ENCODE measurements at regions not wholly inside any gene's neighbourhood (a gene's known extent, or its start where the extent isn't known, plus 50 kb on each side); places are given as distances from the start of the nearest gene placed in this dataset.

- FAIRE-seq: no peak
- TF ChIP-seq PAX5 (IDR thresholded peaks at IDR 0.05; ENCODE audit: insufficient read depth, low read length, severe bottlenecking) (no peak), SPI1 (IDR thresholded peaks at IDR 0.05; ENCODE audit: low read depth, low read length) (no peak; the same call in 1 of the 2 replicates), POU2F2 (IDR thresholded peaks at IDR 0.05; ENCODE audit: low read depth, low read length) (no peak), POLR2A (IDR thresholded peaks at IDR 0.05; ENCODE audit: low read depth, low read length) (no peak), TAF1 (IDR thresholded peaks at IDR 0.05; ENCODE audit: low read depth, low read length) (no peak), POLR2AphosphoS5 (IDR thresholded peaks at IDR 0.05; ENCODE audit: low read depth, low read length) (no peak)
- no peak for DNase-seq (ENCODE audit: insufficient read length, low spot score)
These were observed 373.7 kb upstream of the MKI67 start for GRCh38 chr10:128499956-128500355.

- FAIRE-seq (no peak), DNase-seq (ENCODE audit: insufficient read length, low spot score) (no peak)
- TF ChIP-seq POU2F2 (IDR thresholded peaks at IDR 0.05; ENCODE audit: low read depth, low read length) (no peak), PAX5 (IDR thresholded peaks at IDR 0.05; ENCODE audit: insufficient read depth, low read length, severe bottlenecking) (no peak), TAF1 (IDR thresholded peaks at IDR 0.05; ENCODE audit: low read depth, low read length) (no peak), SPI1 (IDR thresholded peaks at IDR 0.05; ENCODE audit: low read depth, low read length) (no peak), POLR2AphosphoS5 (IDR thresholded peaks at IDR 0.05; ENCODE audit: low read depth, low read length) (no peak), POLR2A (IDR thresholded peaks at IDR 0.05; ENCODE audit: low read depth, low read length) (no peak)
These were observed 374.4 kb upstream of the MKI67 start for GRCh38 chr10:128500642-128501041.

- FAIRE-seq: no peak
- TF ChIP-seq TAF1 (IDR thresholded peaks at IDR 0.05; ENCODE audit: low read depth, low read length) (no peak), PAX5 (IDR thresholded peaks at IDR 0.05; ENCODE audit: insufficient read depth, low read length, severe bottlenecking) (no peak), SPI1 (IDR thresholded peaks at IDR 0.05; ENCODE audit: low read depth, low read length) (no peak), POU2F2 (IDR thresholded peaks at IDR 0.05; ENCODE audit: low read depth, low read length) (no peak), POLR2A (IDR thresholded peaks at IDR 0.05; ENCODE audit: low read depth, low read length) (no peak), POLR2AphosphoS5 (IDR thresholded peaks at IDR 0.05; ENCODE audit: low read depth, low read length) (no peak)
- no peak for DNase-seq (ENCODE audit: insufficient read length, low spot score)
These were observed 379.1 kb upstream of the MKI67 start for GRCh38 chr10:128505346-128505745.

- TF ChIP-seq POLR2AphosphoS5 (IDR thresholded peaks at IDR 0.05; ENCODE audit: low read depth, low read length) (no peak), TAF1 (IDR thresholded peaks at IDR 0.05; ENCODE audit: low read depth, low read length) (no peak), POU2F2 (IDR thresholded peaks at IDR 0.05; ENCODE audit: low read depth, low read length) (no peak), SPI1 (IDR thresholded peaks at IDR 0.05; ENCODE audit: low read depth, low read length) (no peak), POLR2A (IDR thresholded peaks at IDR 0.05; ENCODE audit: low read depth, low read length) (no peak), PAX5 (IDR thresholded peaks at IDR 0.05; ENCODE audit: insufficient read depth, low read length, severe bottlenecking) (no peak)
- FAIRE-seq (no peak), DNase-seq (ENCODE audit: insufficient read length, low spot score) (no peak)
These were observed 380.2 kb upstream of the MKI67 start for GRCh38 chr10:128506423-128506822.

GRCh38 chr10:128507066-128507465 is 380.8 kb upstream of the MKI67 start:
- DNase-seq (ENCODE audit: insufficient read length, low spot score) (no peak), FAIRE-seq (no peak)
- TF ChIP-seq SPI1 (IDR thresholded peaks at IDR 0.05; ENCODE audit: low read depth, low read length) (no peak), POLR2A (IDR thresholded peaks at IDR 0.05; ENCODE audit: low read depth, low read length) (no peak), POLR2AphosphoS5 (IDR thresholded peaks at IDR 0.05; ENCODE audit: low read depth, low read length) (no peak), PAX5 (IDR thresholded peaks at IDR 0.05; ENCODE audit: insufficient read depth, low read length, severe bottlenecking) (no peak), TAF1 (IDR thresholded peaks at IDR 0.05; ENCODE audit: low read depth, low read length) (no peak), POU2F2 (IDR thresholded peaks at IDR 0.05; ENCODE audit: low read depth, low read length) (no peak)

- no peak for TF ChIP-seq TAF1 (IDR thresholded peaks at IDR 0.05; ENCODE audit: low read depth, low read length)
- TF ChIP-seq POLR2A (IDR thresholded peaks at IDR 0.05; ENCODE audit: low read depth, low read length): no peak
- no peak for TF ChIP-seq POU2F2 (IDR thresholded peaks at IDR 0.05; ENCODE audit: low read depth, low read length)
- no peak for TF ChIP-seq SPI1 (IDR thresholded peaks at IDR 0.05; ENCODE audit: low read depth, low read length)
- no peak for TF ChIP-seq PAX5 (IDR thresholded peaks at IDR 0.05; ENCODE audit: insufficient read depth, low read length, severe bottlenecking)
- no peak for TF ChIP-seq POLR2AphosphoS5 (IDR thresholded peaks at IDR 0.05; ENCODE audit: low read depth, low read length)
- DNase-seq (ENCODE audit: insufficient read length, low spot score) (no peak), FAIRE-seq (no peak)
These were observed 385.1 kb upstream of the MKI67 start for GRCh38 chr10:128511284-128511683.

GRCh38 chr10:128512767-128513166 is 386.5 kb upstream of the MKI67 start:
- TF ChIP-seq POU2F2 (IDR thresholded peaks at IDR 0.05; ENCODE audit: low read depth, low read length) (no peak), PAX5 (IDR thresholded peaks at IDR 0.05; ENCODE audit: insufficient read depth, low read length, severe bottlenecking) (no peak), SPI1 (IDR thresholded peaks at IDR 0.05; ENCODE audit: low read depth, low read length) (no peak), POLR2AphosphoS5 (IDR thresholded peaks at IDR 0.05; ENCODE audit: low read depth, low read length) (no peak), POLR2A (IDR thresholded peaks at IDR 0.05; ENCODE audit: low read depth, low read length) (no peak), TAF1 (IDR thresholded peaks at IDR 0.05; ENCODE audit: low read depth, low read length) (no peak)
- DNase-seq (ENCODE audit: insufficient read length, low spot score) (no peak), FAIRE-seq (no peak)

- no peak for DNase-seq (ENCODE audit: insufficient read length, low spot score)
- no peak for FAIRE-seq
- no peak for TF ChIP-seq SPI1 (IDR thresholded peaks at IDR 0.05; ENCODE audit: low read depth, low read length)
- no peak for TF ChIP-seq POLR2A (IDR thresholded peaks at IDR 0.05; ENCODE audit: low read depth, low read length)
- TF ChIP-seq POLR2AphosphoS5 (IDR thresholded peaks at IDR 0.05; ENCODE audit: low read depth, low read length): no peak
- TF ChIP-seq POU2F2 (IDR thresholded peaks at IDR 0.05; ENCODE audit: low read depth, low read length): no peak
- no peak for TF ChIP-seq PAX5 (IDR thresholded peaks at IDR 0.05; ENCODE audit: insufficient read depth, low read length, severe bottlenecking)
- no peak for TF ChIP-seq TAF1 (IDR thresholded peaks at IDR 0.05; ENCODE audit: low read depth, low read length)
These were observed 388.3 kb upstream of the MKI67 start for GRCh38 chr10:128514536-128514935.

GRCh38 chr10:128516180-128516579 is 390.0 kb upstream of the MKI67 start:
- TF ChIP-seq POLR2A (IDR thresholded peaks at IDR 0.05; ENCODE audit: low read depth, low read length) (no peak), POLR2AphosphoS5 (IDR thresholded peaks at IDR 0.05; ENCODE audit: low read depth, low read length) (no peak), TAF1 (IDR thresholded peaks at IDR 0.05; ENCODE audit: low read depth, low read length) (no peak), SPI1 (IDR thresholded peaks at IDR 0.05; ENCODE audit: low read depth, low read length) (no peak), PAX5 (IDR thresholded peaks at IDR 0.05; ENCODE audit: insufficient read depth, low read length, severe bottlenecking) (no peak), POU2F2 (IDR thresholded peaks at IDR 0.05; ENCODE audit: low read depth, low read length) (no peak)
- DNase-seq (ENCODE audit: insufficient read length, low spot score): no peak
- FAIRE-seq: no peak

GRCh38 chr10:128517167-128517566 is 390.9 kb upstream of the MKI67 start:
- DNase-seq (ENCODE audit: insufficient read length, low spot score) (no peak), FAIRE-seq (no peak)
- TF ChIP-seq SPI1 (IDR thresholded peaks at IDR 0.05; ENCODE audit: low read depth, low read length): no peak
- no peak for TF ChIP-seq PAX5 (IDR thresholded peaks at IDR 0.05; ENCODE audit: insufficient read depth, low read length, severe bottlenecking)
- no peak for TF ChIP-seq POLR2AphosphoS5 (IDR thresholded peaks at IDR 0.05; ENCODE audit: low read depth, low read length)
- no peak for TF ChIP-seq TAF1 (IDR thresholded peaks at IDR 0.05; ENCODE audit: low read depth, low read length)
- TF ChIP-seq POLR2A (IDR thresholded peaks at IDR 0.05; ENCODE audit: low read depth, low read length): no peak
- no peak for TF ChIP-seq POU2F2 (IDR thresholded peaks at IDR 0.05; ENCODE audit: low read depth, low read length)

All from GM12891 (cell line).